ENCODE measurements at regions not wholly inside any gene's neighbourhood (a gene's known extent, or its start where the extent isn't known, plus 50 kb on each side); places are given as distances from the start of the nearest gene placed in this dataset.
"Not testable (repeated sequence)": the region's sequence is repeated elsewhere in the genome, so short reads cannot be mapped to it uniquely, and the experiment has no call there.

DNA sequence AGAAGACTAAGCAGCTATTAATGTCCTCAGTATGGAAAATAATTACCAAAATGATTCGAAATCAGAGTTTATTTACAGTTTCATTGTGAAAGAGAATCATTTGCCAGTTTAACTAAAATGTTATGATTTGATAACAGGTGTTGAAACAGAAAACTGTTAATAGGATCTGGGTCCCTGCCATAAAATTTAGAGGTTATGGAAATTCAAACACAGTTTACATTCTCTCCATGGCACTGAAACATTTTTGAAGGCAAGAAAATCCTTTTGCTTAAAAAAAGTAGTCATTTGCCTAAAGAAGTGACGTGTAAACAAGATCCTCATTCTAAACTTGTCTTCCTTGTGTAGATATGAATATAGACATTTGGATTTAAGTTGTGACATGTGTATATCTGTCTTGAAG, 743.8 kb downstream of the SLC4A3 start:
- no peak for DNase-seq

DNA sequence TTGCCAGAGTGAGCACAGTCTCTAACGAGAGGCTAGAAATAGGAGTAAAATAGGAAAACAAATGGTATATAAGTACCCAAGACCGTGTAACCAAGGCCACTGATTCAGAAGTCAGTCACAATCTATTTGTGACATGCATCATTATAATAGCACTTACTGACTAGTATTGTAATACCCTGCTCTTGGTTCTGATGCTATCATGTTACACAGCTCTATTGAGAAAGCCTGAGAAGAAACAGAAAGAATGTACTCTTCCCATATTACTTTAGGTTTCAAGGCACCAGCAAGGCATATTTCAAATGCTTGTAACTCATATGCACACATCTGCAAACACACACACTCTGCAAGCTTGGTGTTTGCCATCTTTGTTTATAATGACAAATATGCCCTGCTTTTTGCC, 746.4 kb downstream of the SLC4A3 start:
- no peak for DNase-seq

GRCh38 chr2:220374282-220374681, 746.9 kb downstream of the SLC4A3 start:
- no peak for DNase-seq

DNA sequence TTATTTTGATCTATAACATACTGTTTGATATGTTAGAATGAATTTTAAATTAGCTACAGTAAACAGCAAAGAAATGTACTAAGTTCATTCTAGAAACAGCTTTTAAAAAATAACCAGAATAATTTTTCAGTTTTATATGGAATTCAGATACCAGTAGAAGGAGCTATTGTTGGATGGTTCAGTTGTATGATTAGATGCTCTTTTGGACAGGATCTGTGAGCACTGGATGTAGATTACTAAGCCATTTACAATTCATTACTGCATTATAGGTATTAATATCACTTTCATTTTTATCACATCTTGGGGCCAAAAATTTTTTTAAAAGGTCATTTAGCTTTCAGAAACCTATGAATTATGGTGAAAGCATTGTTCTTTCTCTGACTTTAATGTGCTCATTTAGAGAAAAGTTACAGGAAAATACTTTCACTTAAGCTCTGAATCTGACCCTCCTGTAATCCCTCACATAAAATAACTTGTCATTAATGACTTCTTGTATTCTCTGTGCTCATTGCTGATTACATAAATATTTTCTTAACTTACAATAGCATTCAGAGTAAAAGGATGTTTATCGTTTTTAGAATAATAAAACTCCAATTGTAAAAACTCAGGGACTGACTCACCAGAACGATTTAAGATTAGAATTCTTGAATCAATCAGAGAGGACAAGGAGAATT, 750.2 kb downstream of the SLC4A3 start:
- no peak for DNase-seq

- not testable (repeated sequence) for DNase-seq
These were observed 760.3 kb downstream of the SLC4A3 start for GRCh38 chr2:220387758-220388157.

GRCh38 chr2:220393711-220394110, 766.3 kb downstream of the SLC4A3 start:
- DNase-seq = no peak

DNA sequence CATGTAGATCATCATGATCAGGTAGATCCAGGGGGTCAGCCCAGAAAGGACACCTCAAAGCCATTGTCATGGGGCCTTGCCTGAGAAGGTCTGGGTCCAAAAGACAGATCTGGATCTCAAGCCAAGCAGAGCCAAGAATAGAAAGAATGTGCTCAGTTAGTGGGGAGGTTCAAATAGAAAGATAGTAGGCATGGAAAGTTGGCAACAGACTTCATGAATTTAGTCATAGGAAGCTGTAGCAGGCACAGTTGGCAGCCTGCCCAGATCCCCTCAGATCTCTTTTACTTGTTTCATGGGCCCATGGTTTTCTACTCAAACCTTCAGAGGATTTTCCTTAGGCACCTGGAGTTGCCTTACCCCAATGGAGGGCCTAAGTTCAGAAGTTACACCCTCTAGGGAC, 767.0 kb downstream of the SLC4A3 start:
- DNase-seq = no peak

GRCh38 chr2:220396287-220396686, 768.9 kb downstream of the SLC4A3 start:
- no peak for DNase-seq

- DNase-seq = no peak
These were observed 782.9 kb downstream of the SLC4A3 start for GRCh38 chr2:220410296-220410695.

DNA sequence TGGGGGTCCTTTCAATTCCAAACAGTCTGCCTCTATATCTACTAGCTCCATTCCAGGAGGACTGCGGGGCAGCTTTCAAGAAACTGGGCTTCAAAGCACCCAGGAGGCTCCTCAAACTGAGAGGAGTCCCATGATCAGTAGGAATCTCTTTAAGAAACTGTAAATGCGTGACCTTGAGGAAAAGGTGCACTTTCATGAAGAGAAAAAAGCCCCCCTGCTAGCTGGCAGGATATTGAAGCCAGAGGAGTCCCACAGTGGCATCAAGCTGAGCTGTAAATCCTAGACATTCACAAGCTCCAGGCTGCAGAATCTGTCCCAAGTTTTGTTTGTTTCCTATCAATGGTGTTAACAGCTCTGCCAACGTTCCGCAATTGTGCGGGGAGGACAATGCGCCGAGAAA, 790.1 kb downstream of the SLC4A3 start:
- DNase-seq = no peak

DNA sequence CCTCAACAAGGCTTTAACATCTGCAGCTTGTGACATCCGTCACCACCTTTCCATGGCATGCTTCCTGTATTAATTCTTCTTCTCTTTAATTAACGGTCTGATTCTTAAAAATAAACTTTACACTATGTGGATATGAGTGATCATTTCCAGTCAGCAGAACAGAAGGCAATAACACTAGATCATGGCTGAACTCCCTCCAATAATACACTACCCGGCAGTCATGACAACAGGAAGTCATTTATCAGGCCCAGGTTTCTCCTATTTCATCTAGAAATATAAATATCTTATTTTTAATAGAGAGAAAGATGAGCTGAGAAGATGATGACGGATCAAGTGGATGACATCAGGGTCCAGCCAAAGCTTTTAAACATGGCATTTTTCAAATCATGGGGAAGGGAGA, 792.2 kb downstream of the SLC4A3 start:
- DNase-seq = no peak

GRCh38 chr2:220420820-220421219, 793.4 kb downstream of the SLC4A3 start:
- no peak for DNase-seq

GRCh38 chr2:220422676-220423075, 795.2 kb downstream of the SLC4A3 start:
- DNase-seq = no peak

DNA sequence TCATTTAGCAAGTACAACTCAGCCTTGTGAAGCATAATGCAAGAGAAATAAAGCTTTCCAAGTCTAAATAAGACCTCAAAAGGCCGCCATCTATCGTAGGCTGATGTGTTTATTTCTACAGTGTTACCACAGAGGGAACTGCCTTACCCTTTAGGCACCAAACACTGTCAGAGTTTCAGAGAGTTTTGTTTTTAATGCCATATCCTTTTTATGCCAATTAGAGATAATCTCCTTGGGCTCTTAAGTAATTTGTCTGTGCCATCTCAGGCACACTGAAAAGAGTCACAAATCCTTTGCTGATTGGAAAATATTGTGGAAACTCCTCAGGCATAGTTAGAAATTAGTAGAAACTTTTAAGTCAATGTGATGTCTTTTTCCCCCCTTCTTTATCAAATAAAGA, 797.1 kb downstream of the SLC4A3 start:
- no peak for DNase-seq

DNA sequence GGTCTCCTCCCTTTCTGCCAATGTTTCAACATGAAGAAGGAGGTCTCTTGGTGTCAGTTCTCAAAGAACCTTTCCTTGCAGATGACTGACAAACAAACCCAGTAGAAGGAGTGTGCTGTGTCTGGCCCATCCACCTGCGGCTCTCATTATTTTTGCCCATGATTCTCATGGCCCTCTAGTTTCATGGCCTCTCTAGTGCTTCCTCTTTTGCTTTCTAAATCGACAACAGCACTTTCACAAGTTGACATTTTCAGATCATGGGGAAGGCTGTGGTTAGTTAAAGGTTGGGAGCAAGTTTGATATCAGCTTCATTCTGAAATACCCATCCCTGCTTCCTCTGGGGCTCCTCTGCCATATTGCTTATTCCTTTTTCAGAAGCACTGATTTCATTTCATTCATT, 805.2 kb downstream of the SLC4A3 start:
- no peak for DNase-seq

DNA sequence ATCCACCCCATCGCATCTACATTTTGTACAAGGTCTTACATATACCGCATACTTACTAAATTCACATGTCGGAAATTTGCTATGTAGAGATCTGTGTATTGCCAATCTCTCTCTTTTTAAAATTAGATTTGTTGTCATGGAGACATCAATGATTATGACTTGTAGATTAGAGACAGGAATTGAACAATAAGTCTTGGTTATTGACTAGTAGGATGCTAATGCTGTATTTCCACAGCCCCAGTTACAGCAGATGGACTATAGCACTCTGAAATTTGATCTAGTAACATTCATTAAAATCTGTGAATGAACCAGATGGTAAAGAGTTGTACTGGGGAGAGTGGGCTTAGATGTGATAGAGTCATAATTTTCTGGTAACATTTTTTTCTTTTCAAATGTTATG, 805.7 kb downstream of the SLC4A3 start:
- DNase-seq = no peak

- DNase-seq = no peak
These were observed 807.0 kb downstream of the SLC4A3 start for GRCh38 chr2:220434385-220434784.

DNA sequence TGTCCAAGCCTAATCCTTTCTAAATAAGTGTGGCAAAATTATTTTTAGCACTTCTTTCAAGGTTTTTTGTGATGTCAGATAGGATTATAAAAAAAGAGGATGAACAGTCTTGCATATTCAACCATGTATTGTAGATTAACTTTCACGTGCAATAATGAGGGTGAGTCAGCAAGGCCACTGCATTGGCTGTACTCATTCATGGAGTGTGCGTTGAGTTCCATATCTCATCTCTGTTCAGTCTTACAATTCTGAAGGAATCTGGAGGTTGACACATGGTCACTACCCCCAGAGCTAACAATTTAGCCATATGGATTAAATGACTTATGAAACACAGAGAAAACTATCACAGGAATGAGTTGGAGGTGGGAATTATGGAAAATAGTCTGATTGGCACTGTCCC, 810.5 kb downstream of the SLC4A3 start:
- no peak for DNase-seq

DNA sequence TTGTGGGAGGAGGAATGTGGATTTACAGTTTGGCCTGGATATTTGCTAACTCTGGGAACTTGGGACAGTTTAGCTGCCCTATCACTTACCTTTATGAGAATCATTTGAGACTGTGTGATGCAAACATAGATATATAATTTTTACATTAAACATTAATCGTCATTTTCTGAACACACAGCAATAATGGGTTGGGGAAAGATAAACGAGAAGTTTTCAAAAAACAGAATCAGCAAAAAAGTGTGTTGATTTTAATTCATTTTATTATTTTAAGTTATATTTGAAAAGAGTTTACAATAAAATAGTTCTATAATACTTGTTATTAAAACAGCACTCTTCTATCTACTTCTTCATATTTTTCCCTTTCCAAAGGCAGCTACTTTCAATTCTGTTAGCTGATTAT, 813.3 kb downstream of the SLC4A3 start:
- no peak for DNase-seq

DNA sequence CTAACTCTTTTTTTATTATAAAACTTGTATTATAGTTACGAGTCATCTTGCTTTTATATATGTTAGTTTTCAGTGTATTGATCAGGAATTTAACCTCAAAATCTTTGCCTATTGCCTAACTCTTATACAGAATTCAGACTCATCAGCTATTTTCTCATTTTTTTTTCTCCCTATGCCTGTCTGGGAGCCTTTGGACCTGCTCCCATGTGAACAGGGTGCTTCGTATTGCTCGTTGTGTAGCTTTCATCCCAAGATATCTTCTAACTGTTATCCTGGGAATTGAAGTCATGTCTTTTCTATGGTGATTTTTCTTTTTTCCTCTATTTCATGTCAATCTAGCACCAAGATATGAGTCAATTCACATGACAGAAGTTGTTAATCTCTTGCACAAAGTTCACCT, 814.0 kb downstream of the SLC4A3 start:
- no peak for DNase-seq

GRCh38 chr2:220442012-220442411, 814.6 kb downstream of the SLC4A3 start:
- no peak for DNase-seq

- DNase-seq = no peak
These were observed 818.1 kb downstream of the SLC4A3 start for GRCh38 chr2:220445429-220446105.

DNA sequence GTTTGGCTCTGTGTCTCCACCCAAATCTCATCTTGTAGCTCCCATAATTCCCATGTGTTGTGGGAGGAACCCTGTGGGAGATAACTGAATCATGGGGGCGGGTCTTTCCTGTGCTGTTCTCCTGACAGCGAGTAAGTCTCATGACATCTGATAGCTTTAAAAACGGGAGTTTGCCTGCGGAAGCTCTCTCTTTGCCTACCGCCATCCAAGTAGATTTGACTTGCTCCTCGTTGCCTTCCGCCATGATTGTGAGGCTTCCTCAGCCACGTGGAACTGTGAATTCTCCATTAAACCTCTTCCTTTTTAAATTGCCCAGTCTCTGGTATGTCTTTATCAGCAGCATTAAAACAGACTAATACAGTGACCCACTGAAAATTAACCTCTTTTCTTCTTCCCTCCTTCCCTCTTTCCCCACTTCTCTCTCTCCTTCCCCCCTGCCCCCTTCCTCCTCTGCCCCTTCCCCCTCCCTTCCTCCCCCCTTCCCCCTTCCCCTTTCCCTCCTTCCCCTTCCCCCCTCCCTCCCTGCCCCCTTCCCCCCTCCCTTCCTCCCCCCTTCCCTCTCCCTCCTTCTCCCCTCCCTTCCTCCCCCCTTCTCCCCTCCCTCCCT, 818.8 kb downstream of the SLC4A3 start:
- no peak for DNase-seq

GRCh38 chr2:220450846-220451245, 823.4 kb downstream of the SLC4A3 start:
- DNase-seq = no peak

- no peak for DNase-seq
These were observed 824.0 kb downstream of the SLC4A3 start for GRCh38 chr2:220451438-220451837.

Measured in CD4-positive, alpha-beta T cell treated with Interleukin-12 subunit alpha and Interleukin-12 subunit beta, for 1 hour (primary cell).